WTC11 (cell line): ENCODE measurements at regions not wholly inside any gene's neighbourhood (a gene's known extent, or its start where the extent isn't known, plus 50 kb on each side); places are given as distances from the start of the nearest gene placed in this dataset.

ENCODE experiments used
- ATAC-seq: fragments of 200-7000 bp; cut with Tn5 transposase; 2 replicates; pipeline ENCODE4 v1.10.0; 2021; ENCODE audit warnings: mild to moderate bottlenecking, moderate library complexity
- CTCF ChIA-PET: fragments of 300-600 bp; sonication (Branson Sonifier 250); formaldehyde crosslinking; loops from one replicate; lab custom pipeline; 2021; ENCODE audit warnings: antibody characterized with exemption; lab: Charles Lee
- POLR2A ChIA-PET: fragments of 350-600 bp; sonication (Branson Sonifier 250); formaldehyde crosslinking; loops from one replicate; lab custom pipeline; 2021; ENCODE audit warnings: antibody characterized with exemption; lab: Charles Lee
- DNase-seq: peaks from one replicate; pipeline ENCODE4 v3.0.0; 2021; ENCODE audit warnings: low spot score
- H3K27ac Mint-ChIP-seq: 2 replicates; pipeline ENCODE4 v1.8.0; 2021; ENCODE audit warnings: mixed read lengths
- H3K27me3 Mint-ChIP-seq: 2 replicates; pipeline ENCODE4 v1.8.0; 2021; ENCODE audit warnings: low read depth, mild to moderate bottlenecking, moderate library complexity, mixed read lengths
- H3K36me3 Mint-ChIP-seq: 2 replicates; pipeline ENCODE4 v1.8.0; 2021; ENCODE audit warnings: mixed read lengths
- H3K4me1 Mint-ChIP-seq: 2 replicates; pipeline ENCODE4 v1.8.0; 2022; ENCODE audit warnings: mixed read lengths
- H3K4me3 Mint-ChIP-seq: 2 replicates; pipeline ENCODE4 v1.8.0; 2021; ENCODE audit warnings: mild to moderate bottlenecking, moderate library complexity, mixed read lengths
- H3K9me3 Mint-ChIP-seq: 2 replicates; pipeline ENCODE4 v1.8.0; 2021; ENCODE audit warnings: mixed read lengths
- ATF2 ChIP-seq: sonication (generic); formaldehyde crosslinking; IDR thresholded peaks from 2 replicates; pipeline ENCODE4 v1.8.1; 2022; ENCODE audit warnings: low read depth, missing genetic modification reagents, borderline replicate concordance
- ATF3 ChIP-seq: sonication (generic); formaldehyde crosslinking; conservative IDR thresholded peaks from 2 replicates; pipeline ENCODE4 v1.8.1; 2022; ENCODE audit warnings: mild to moderate bottlenecking, missing genetic modification reagents
- CDX4 ChIP-seq: fragments of 250-450 bp; sonication (Bioruptor Pico); IDR thresholded peaks from 2 replicates; pipeline ENCODE4 v1.9.0; 2021; ENCODE audit warnings: moderate library complexity, mild to moderate bottlenecking, inconsistent platforms, borderline replicate concordance
- E2F1 ChIP-seq: sonication (generic); formaldehyde crosslinking; IDR thresholded peaks from 2 replicates; pipeline ENCODE4 v1.8.0; 2022; ENCODE audit warnings: mild to moderate bottlenecking, missing genetic modification reagents
- GRHL2 ChIP-seq: fragments of 250-450 bp; sonication (Bioruptor Pico); IDR thresholded peaks from 2 replicates; pipeline ENCODE4 v1.8.0; 2022; ENCODE audit warnings: mild to moderate bottlenecking, moderate library complexity; ENCODE audit not compliant: insufficient replicate concordance, severe bottlenecking
- HMGA2 ChIP-seq: fragments of 250-450 bp; sonication (Bioruptor Pico); IDR thresholded peaks from 2 replicates; pipeline ENCODE4 v1.4.0; 2021; ENCODE audit warnings: mild to moderate bottlenecking, moderate library complexity
- IRF2 ChIP-seq: sonication (generic); formaldehyde crosslinking; IDR thresholded peaks from 2 replicates; pipeline ENCODE4 v1.8.0; 2022; ENCODE audit warnings: low read depth, missing genetic modification reagents, borderline replicate concordance
- JAZF1 ChIP-seq: fragments of 250-450 bp; sonication (Bioruptor Pico); IDR thresholded peaks from 2 replicates; pipeline ENCODE4 v1.9.0; 2021; ENCODE audit warnings: moderate library complexity, mild to moderate bottlenecking, inconsistent platforms
- JUN ChIP-seq: sonication (generic); formaldehyde crosslinking; IDR thresholded peaks from 2 replicates; pipeline ENCODE4 v1.8.0; 2023; ENCODE audit warnings: mild to moderate bottlenecking, missing genetic modification reagents
- MAX ChIP-seq: sonication (generic); formaldehyde crosslinking; IDR thresholded peaks from 2 replicates; pipeline ENCODE4 v1.8.0; 2022; ENCODE audit warnings: mild to moderate bottlenecking, missing genetic modification reagents
- MYBL2 ChIP-seq: sonication (generic); formaldehyde crosslinking; IDR thresholded peaks from 2 replicates; pipeline ENCODE4 v1.8.1; 2023; ENCODE audit warnings: mild to moderate bottlenecking, moderate library complexity, missing genetic modification reagents
- NR1H2 ChIP-seq: sonication (generic); formaldehyde crosslinking; IDR thresholded peaks from 2 replicates; pipeline ENCODE4 v1.9.0; 2021; ENCODE audit warnings: mild to moderate bottlenecking, moderate library complexity, missing genetic modification reagents
- RELA ChIP-seq: sonication (generic); formaldehyde crosslinking; IDR thresholded peaks from 2 replicates; pipeline ENCODE4 v1.8.1; 2022; ENCODE audit warnings: missing genetic modification reagents, mild to moderate bottlenecking, borderline replicate concordance
- SP1 ChIP-seq: sonication (generic); formaldehyde crosslinking; conservative IDR thresholded peaks from 2 replicates; pipeline ENCODE4 v1.8.1; 2022; ENCODE audit warnings: missing genetic modification reagents
- TEAD1 ChIP-seq: sonication (generic); formaldehyde crosslinking; IDR thresholded peaks from 2 replicates; pipeline ENCODE4 v1.8.0; 2022; ENCODE audit warnings: mild to moderate bottlenecking, missing genetic modification reagents
- USF2 ChIP-seq: sonication (generic); formaldehyde crosslinking; IDR thresholded peaks from 2 replicates; pipeline ENCODE4 v1.8.1; 2023; ENCODE audit warnings: mild to moderate bottlenecking, missing genetic modification reagents, moderate library complexity
- ZNF232 ChIP-seq: sonication (generic); formaldehyde crosslinking; IDR thresholded peaks from 2 replicates; pipeline ENCODE4 v1.8.0; 2022; ENCODE audit warnings: mild to moderate bottlenecking, missing genetic modification reagents
- ZNF317 ChIP-seq: sonication (generic); formaldehyde crosslinking; IDR thresholded peaks from 2 replicates; pipeline ENCODE4 v1.8.1; 2023; ENCODE audit warnings: low read depth, mild to moderate bottlenecking, moderate library complexity, missing genetic modification reagents, borderline replicate concordance
- ZNF416 ChIP-seq: fragments of 250-450 bp; sonication (Bioruptor Pico); IDR thresholded peaks from 2 replicates; pipeline ENCODE4 v1.9.0; 2021; ENCODE audit warnings: mild to moderate bottlenecking, inconsistent platforms
- ZNF423 ChIP-seq: fragments of 250-450 bp; sonication (Bioruptor Pico); IDR thresholded peaks from 2 replicates; pipeline ENCODE4 v2.1.2; 2022; ENCODE audit warnings: mild to moderate bottlenecking, moderate library complexity
- TF ChIP-seq, protein P1 (sequence below): sonication (generic); formaldehyde crosslinking; IDR thresholded peaks from 2 replicates; pipeline ENCODE4 v1.8.1; 2022; ENCODE audit warnings: low read depth, mild to moderate bottlenecking, moderate library complexity, missing genetic modification reagents, borderline replicate concordance
- TF ChIP-seq, protein P2 (sequence below): sonication (generic); formaldehyde crosslinking; IDR thresholded peaks from 2 replicates; pipeline ENCODE4 v1.8.1; 2022; ENCODE audit warnings: mild to moderate bottlenecking, missing genetic modification reagents, moderate library complexity, borderline replicate concordance
- TF ChIP-seq, protein P3 (sequence below): sonication (generic); formaldehyde crosslinking; IDR thresholded peaks from 2 replicates; pipeline ENCODE4 v1.8.1; 2023; ENCODE audit warnings: mild to moderate bottlenecking, missing genetic modification reagents
- TF ChIP-seq, protein P4 (sequence below): fragments of 200-600 bp; IDR thresholded peaks from 2 replicates; pipeline ENCODE4 v1.8.0; 2022; ENCODE audit warnings: antibody characterized with exemption

GRCh38 chr12:89834676-89835075, 126.0 kb upstream of the ATP2B1 start:
- no peak for DNase-seq
- Mint-ChIP-seq H3K36me3 (no peaks in the 10 kb centered on the region), H3K4me3 (no peak overlapping the region), H3K9me3 (no peaks in the 10 kb centered on the region), H3K27ac (no peak overlapping the region), H3K27me3 (no peaks in the 10 kb centered on the region), H3K4me1 (peaks cover 24% of the 10 kb centered on the region)
- POLR2A ChIA-PET: interaction anchor here (0.7 kb wide), 1 partner anchor 1189 kb away, joined by 6 read pairs; no protein-coding TSS in a partner anchor
- no peak for ATAC-seq
- TF ChIP-seq ZNF317: no peak
- TF ChIP-seq TEAD1 (CRISPR knock-in tag): no peak
- TF ChIP-seq, protein P1, sequence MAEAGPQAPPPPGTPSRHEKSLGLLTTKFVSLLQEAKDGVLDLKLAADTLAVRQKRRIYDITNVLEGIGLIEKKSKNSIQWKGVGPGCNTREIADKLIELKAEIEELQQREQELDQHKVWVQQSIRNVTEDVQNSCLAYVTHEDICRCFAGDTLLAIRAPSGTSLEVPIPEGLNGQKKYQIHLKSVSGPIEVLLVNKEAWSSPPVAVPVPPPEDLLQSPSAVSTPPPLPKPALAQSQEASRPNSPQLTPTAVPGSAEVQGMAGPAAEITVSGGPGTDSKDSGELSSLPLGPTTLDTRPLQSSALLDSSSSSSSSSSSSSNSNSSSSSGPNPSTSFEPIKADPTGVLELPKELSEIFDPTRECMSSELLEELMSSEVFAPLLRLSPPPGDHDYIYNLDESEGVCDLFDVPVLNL (CRISPR knock-in tag): no peak
- no peak for TF ChIP-seq NR1H2
- no peak for TF ChIP-seq ZNF232 (CRISPR knock-in tag)
- no peak for TF ChIP-seq JAZF1 (CRISPR knock-in tag)
- TF ChIP-seq CDX4 (CRISPR knock-in tag): no peak
- TF ChIP-seq ZNF416 (CRISPR knock-in tag): no peak
- TF ChIP-seq, protein P2, sequence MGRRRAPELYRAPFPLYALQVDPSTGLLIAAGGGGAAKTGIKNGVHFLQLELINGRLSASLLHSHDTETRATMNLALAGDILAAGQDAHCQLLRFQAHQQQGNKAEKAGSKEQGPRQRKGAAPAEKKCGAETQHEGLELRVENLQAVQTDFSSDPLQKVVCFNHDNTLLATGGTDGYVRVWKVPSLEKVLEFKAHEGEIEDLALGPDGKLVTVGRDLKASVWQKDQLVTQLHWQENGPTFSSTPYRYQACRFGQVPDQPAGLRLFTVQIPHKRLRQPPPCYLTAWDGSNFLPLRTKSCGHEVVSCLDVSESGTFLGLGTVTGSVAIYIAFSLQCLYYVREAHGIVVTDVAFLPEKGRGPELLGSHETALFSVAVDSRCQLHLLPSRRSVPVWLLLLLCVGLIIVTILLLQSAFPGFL (CRISPR knock-in tag): no peak
- no peak for TF ChIP-seq ATF3 (CRISPR knock-in tag)
- no peak for TF ChIP-seq MAX
- no peak for TF ChIP-seq SP1 (CRISPR knock-in tag)
- TF ChIP-seq HMGA2: no peak
- TF ChIP-seq, protein P3, sequence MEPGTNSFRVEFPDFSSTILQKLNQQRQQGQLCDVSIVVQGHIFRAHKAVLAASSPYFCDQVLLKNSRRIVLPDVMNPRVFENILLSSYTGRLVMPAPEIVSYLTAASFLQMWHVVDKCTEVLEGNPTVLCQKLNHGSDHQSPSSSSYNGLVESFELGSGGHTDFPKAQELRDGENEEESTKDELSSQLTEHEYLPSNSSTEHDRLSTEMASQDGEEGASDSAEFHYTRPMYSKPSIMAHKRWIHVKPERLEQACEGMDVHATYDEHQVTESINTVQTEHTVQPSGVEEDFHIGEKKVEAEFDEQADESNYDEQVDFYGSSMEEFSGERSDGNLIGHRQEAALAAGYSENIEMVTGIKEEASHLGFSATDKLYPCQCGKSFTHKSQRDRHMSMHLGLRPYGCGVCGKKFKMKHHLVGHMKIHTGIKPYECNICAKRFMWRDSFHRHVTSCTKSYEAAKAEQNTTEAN (CRISPR knock-in tag): no peak
- CTCF ChIA-PET: no interaction called here

- H3K9me3 Mint-ChIP-seq: no peaks in the 10 kb centered on the region
- ATAC-seq (no peak), DNase-seq (no peak)
- H3K36me3 Mint-ChIP-seq: no peaks in the 10 kb centered on the region
- no peak overlapping the region for H3K4me3 Mint-ChIP-seq
- H3K4me1 Mint-ChIP-seq: peaks cover 24% of the 10 kb centered on the region
- H3K27me3 Mint-ChIP-seq: no peaks in the 10 kb centered on the region
- CTCF ChIA-PET: no interaction called here
- no peak overlapping the region for H3K27ac Mint-ChIP-seq
- TF ChIP-seq GRHL2 (CRISPR knock-in tag) (no peak), ATF2 (CRISPR knock-in tag) (no peak), E2F1 (no peak), MYBL2 (CRISPR knock-in tag) (no peak), ZNF317 (no peak), RELA (CRISPR knock-in tag) (no peak), TEAD1 (CRISPR knock-in tag) (no peak), IRF2 (CRISPR knock-in tag) (no peak), USF2 (CRISPR knock-in tag) (no peak), JUN (no peak), ZNF423 (CRISPR knock-in tag) (no peak)
- TF ChIP-seq, protein P4, sequence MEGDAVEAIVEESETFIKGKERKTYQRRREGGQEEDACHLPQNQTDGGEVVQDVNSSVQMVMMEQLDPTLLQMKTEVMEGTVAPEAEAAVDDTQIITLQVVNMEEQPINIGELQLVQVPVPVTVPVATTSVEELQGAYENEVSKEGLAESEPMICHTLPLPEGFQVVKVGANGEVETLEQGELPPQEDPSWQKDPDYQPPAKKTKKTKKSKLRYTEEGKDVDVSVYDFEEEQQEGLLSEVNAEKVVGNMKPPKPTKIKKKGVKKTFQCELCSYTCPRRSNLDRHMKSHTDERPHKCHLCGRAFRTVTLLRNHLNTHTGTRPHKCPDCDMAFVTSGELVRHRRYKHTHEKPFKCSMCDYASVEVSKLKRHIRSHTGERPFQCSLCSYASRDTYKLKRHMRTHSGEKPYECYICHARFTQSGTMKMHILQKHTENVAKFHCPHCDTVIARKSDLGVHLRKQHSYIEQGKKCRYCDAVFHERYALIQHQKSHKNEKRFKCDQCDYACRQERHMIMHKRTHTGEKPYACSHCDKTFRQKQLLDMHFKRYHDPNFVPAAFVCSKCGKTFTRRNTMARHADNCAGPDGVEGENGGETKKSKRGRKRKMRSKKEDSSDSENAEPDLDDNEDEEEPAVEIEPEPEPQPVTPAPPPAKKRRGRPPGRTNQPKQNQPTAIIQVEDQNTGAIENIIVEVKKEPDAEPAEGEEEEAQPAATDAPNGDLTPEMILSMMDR: no peak
- POLR2A ChIA-PET: no interaction called here
Measured at GRCh38 chr12:89833337-89834252, 125.0 kb upstream of the ATP2B1 start.
